Keratinocyte (primary cell): ENCODE measurements at regions not wholly inside any gene's neighbourhood (a gene's known extent, or its start where the extent isn't known, plus 50 kb on each side); places are given as distances from the start of the nearest gene placed in this dataset.
A peak's percentile ranks its signal among the peaks of the same experiment; 100 is the strongest.

Source experiments
- DNase-seq: peaks from one replicate; pipeline ENCODE4 v3.0.0-alpha.2; 2011; ENCODE audit warnings: low read depth, missing footprints, low spot score
- FAIRE-seq: peaks from 2 replicates; lab custom pipeline; 2011; peaks lifted over from hg19 to GRCh38; lab: Jason Lieb, UNC
- H2AFZ ChIP-seq: 2 replicates; pipeline ENCODE4 v1.6.0; 2012; ENCODE audit warnings: low read length, control low read depth, inconsistent platforms; ENCODE audit not compliant: control insufficient read depth
- H3K27ac ChIP-seq: 2 replicates; pipeline ENCODE4 v1.5.1; 2011; ENCODE audit warnings: low read length; ENCODE audit not compliant: control insufficient read depth, insufficient read depth
- H3K27me3 ChIP-seq: 3 replicates; pipeline ENCODE4 v1.6.0; 2011; ENCODE audit warnings: low read length; ENCODE audit not compliant: control insufficient read depth, insufficient read depth; ENCODE audit errors: extremely low read depth
- H3K36me3 ChIP-seq, 2 experiments: 2 replicates in 1 of 2; 3 replicates in 1 of 2; pipeline ENCODE4 v1.5.1; 2011; ENCODE audit warnings: low read length in 2 of 2, mild to moderate bottlenecking in 1 of 2; ENCODE audit not compliant: control insufficient read depth in 2 of 2, insufficient read depth in 2 of 2; ENCODE audit errors: extremely low read depth in 1 of 2
- H3K4me1 ChIP-seq: 3 replicates; pipeline ENCODE4 v1.5.1; 2011; ENCODE audit warnings: low read length; ENCODE audit not compliant: control insufficient read depth, insufficient read depth; ENCODE audit errors: extremely low read depth
- H3K4me2 ChIP-seq: 3 replicates; pipeline ENCODE4 v1.6.0; 2011; ENCODE audit warnings: low read depth, low read length; ENCODE audit not compliant: control insufficient read depth, insufficient read depth; ENCODE audit errors: extremely low read depth
- H3K4me3 ChIP-seq, 3 experiments: fragments of 200-600 bp in 1 of 3; sonication (generic) in 1 of 3; 2 replicates in 2 of 3; 3 replicates in 1 of 3; pipeline ENCODE4 v1.5.1; 2011 to 2016; ENCODE audit warnings: low read length in 3 of 3, mild to moderate bottlenecking in 3 of 3, control low read depth in 2 of 3, inconsistent platforms in 1 of 3, low read depth in 1 of 3, mixed read lengths in 1 of 3, mixed run types in 1 of 3, moderate library complexity in 1 of 3; ENCODE audit not compliant: control insufficient read depth in 2 of 3, insufficient read depth in 2 of 3; ENCODE audit errors: extremely low read depth in 1 of 3
- H3K79me2 ChIP-seq: 2 replicates; pipeline ENCODE4 v1.6.0; 2012; ENCODE audit warnings: low read length; ENCODE audit not compliant: control insufficient read depth, insufficient read depth
- H3K9ac ChIP-seq: 3 replicates; pipeline ENCODE4 v1.6.0; 2011; ENCODE audit warnings: low read length; ENCODE audit not compliant: control insufficient read depth, insufficient read depth; ENCODE audit errors: extremely low read depth
- H3K9me1 ChIP-seq: 3 replicates; pipeline ENCODE4 v1.6.0; 2011; ENCODE audit warnings: low read length; ENCODE audit not compliant: control insufficient read depth, insufficient read depth; ENCODE audit errors: extremely low read depth
- H3K9me3 ChIP-seq: 2 replicates; pipeline ENCODE4 v1.5.1; 2012; ENCODE audit warnings: low read depth, low read length; ENCODE audit not compliant: control insufficient read depth
- H4K20me1 ChIP-seq: 3 replicates; pipeline ENCODE4 v1.6.0; 2011; ENCODE audit warnings: low read length; ENCODE audit not compliant: control insufficient read depth, insufficient read depth; ENCODE audit errors: extremely low read depth
- CTCF ChIP-seq, 3 experiments: IDR thresholded peaks in 1 of 3; conservative IDR thresholded peaks in 1 of 3; optimal IDR thresholded peaks in 1 of 3; 2 replicates in 2 of 3; 3 replicates in 1 of 3; pipeline versions ENCODE3 to v1.5.1; 2011; ENCODE audit warnings: low read length in 3 of 3, mild to moderate bottlenecking in 3 of 3, moderate library complexity in 2 of 3, control low read depth in 1 of 3, inconsistent platforms in 1 of 3; ENCODE audit not compliant: insufficient read depth in 2 of 3; ENCODE audit errors: extremely low read depth in 1 of 3
- EZH2 ChIP-seq: IDR thresholded peaks from one replicate; pipeline ENCODE4 v1.6.1; 2012; ENCODE audit warnings: inconsistent platforms, mild to moderate bottlenecking, low read length, moderate library complexity
- dilution Hi-C: fragments of 300-500 bp; cut with MboI; formaldehyde crosslinking; loops from one replicate; pipeline ENCODE4 v1.7.0; 2020; ENCODE audit warnings: low sequenced_read_pairs; ENCODE audit not compliant: extremely low pct_ligation_motif_present

- H3K9me1 ChIP-seq = no peaks in the 10 kb centered on the region
- H3K4me2 ChIP-seq = no peak overlapping the region
- no peaks in the 10 kb centered on the region for H3K36me3 ChIP-seq
- no peaks in the 10 kb centered on the region for H3K27me3 ChIP-seq
- FAIRE-seq (no peak), DNase-seq (no peak)
- no peaks in the 10 kb centered on the region for H3K79me2 ChIP-seq
- no peak overlapping the region for H3K9ac ChIP-seq
- no peak overlapping the region for H3K4me3 ChIP-seq
- peaks cover 14% of the 10 kb centered on the region for H3K4me1 ChIP-seq
- no peaks in the 10 kb centered on the region for H4K20me1 ChIP-seq
- TF ChIP-seq EZH2 (no peak), CTCF (optimal IDR thresholded peaks at IDR 0.05 in 1 of 3, IDR thresholded peaks at IDR 0.05 in 1 of 3, conservative IDR thresholded peaks at IDR 0.05 in 1 of 3; ENCODE audit: extremely low read depth in 1 of 3, insufficient read depth in 2 of 3, low read length in 3 of 3) (no peak)
- no peak overlapping the region for H2AFZ ChIP-seq
- dilution Hi-C loops = no loop called here
- H3K27ac ChIP-seq = no peak overlapping the region
- H3K9me3 ChIP-seq = no peaks in the 10 kb centered on the region
Observed at GRCh38 chr13:44230736-44231135, 142.9 kb upstream of the SERP2 start.

- Histone ChIP-seq H3K9ac (peak overlapping the region; percentile 53), H4K20me1 (no peaks in the 10 kb centered on the region), H3K36me3 (no peaks in the 10 kb centered on the region), H2AFZ (peak overlapping the region; percentile 48), H3K79me2 (no peaks in the 10 kb centered on the region), H3K4me3 (no peak overlapping the region), H3K9me3 (no peaks in the 10 kb centered on the region), H3K9me1 (no peaks in the 10 kb centered on the region), H3K4me2 (peak overlapping the region; percentile 50), H3K4me1 (peaks cover 16% of the 10 kb centered on the region), H3K27me3 (no peaks in the 10 kb centered on the region), H3K27ac (peak overlapping the region; percentile 84)
- FAIRE-seq (peak; percentile 98), DNase-seq (peak; percentile 87)
- no peak for TF ChIP-seq EZH2
- peak in 1 of 3 experiments; percentile 41 for TF ChIP-seq CTCF (optimal IDR thresholded peaks at IDR 0.05 in 1 of 3, IDR thresholded peaks at IDR 0.05 in 1 of 3, conservative IDR thresholded peaks at IDR 0.05 in 1 of 3; ENCODE audit: extremely low read depth in 1 of 3, insufficient read depth in 2 of 3, low read length in 3 of 3)
- dilution Hi-C loops = no loop called here
Observed at GRCh38 chr13:44231786-44232516, 141.7 kb upstream of the SERP2 start.
